22Rv1 (cell line): ENCODE measurements at regions not wholly inside any gene's neighbourhood (a gene's known extent, or its start where the extent isn't known, plus 50 kb on each side); places are given as distances from the start of the nearest gene placed in this dataset.

Experiments used
- CTCF ChIP-seq: fragments of 450-650 bp; IDR thresholded peaks from 2 replicates; pipeline ENCODE4 v1.5.1; 2017; ENCODE audit warnings: mild to moderate bottlenecking
- ZFX ChIP-seq: fragments of 450-650 bp; IDR thresholded peaks from 2 replicates; pipeline ENCODE4 v1.6.1; 2017; ENCODE audit warnings: antibody characterized with exemption, borderline replicate concordance

- TF ChIP-seq CTCF = no peak
- TF ChIP-seq ZFX = no peak
Observed at GRCh38 chr1:148309940-148310500, 157.9 kb upstream of the NBPF11 start.
